Ishikawa (cell line): ENCODE measurements at regions not wholly inside any gene's neighbourhood (a gene's known extent, or its start where the extent isn't known, plus 50 kb on each side); places are given as distances from the start of the nearest gene placed in this dataset.

Source experiments
- CEBPB ChIP-seq: IDR thresholded peaks from 2 replicates; pipeline ENCODE4 v1.6.1; 2012
- EGR1 ChIP-seq: IDR thresholded peaks from 2 replicates; pipeline ENCODE4 v1.6.1; 2012
- EP300 ChIP-seq: IDR thresholded peaks from 2 replicates; pipeline ENCODE4 v1.6.1; 2012; ENCODE audit warnings: borderline replicate concordance
- FOXM1 ChIP-seq: IDR thresholded peaks from 2 replicates; pipeline ENCODE4 v1.6.1; 2012; ENCODE audit warnings: low read depth, borderline replicate concordance
- RAD21 ChIP-seq: IDR thresholded peaks from 2 replicates; pipeline ENCODE4 v1.6.1; 2012; ENCODE audit warnings: low read depth
- TF ChIP-seq, protein P1 (sequence below): IDR thresholded peaks from 2 replicates; pipeline ENCODE4 v1.6.1; 2012; ENCODE audit warnings: low read depth, mild to moderate bottlenecking

DNA sequence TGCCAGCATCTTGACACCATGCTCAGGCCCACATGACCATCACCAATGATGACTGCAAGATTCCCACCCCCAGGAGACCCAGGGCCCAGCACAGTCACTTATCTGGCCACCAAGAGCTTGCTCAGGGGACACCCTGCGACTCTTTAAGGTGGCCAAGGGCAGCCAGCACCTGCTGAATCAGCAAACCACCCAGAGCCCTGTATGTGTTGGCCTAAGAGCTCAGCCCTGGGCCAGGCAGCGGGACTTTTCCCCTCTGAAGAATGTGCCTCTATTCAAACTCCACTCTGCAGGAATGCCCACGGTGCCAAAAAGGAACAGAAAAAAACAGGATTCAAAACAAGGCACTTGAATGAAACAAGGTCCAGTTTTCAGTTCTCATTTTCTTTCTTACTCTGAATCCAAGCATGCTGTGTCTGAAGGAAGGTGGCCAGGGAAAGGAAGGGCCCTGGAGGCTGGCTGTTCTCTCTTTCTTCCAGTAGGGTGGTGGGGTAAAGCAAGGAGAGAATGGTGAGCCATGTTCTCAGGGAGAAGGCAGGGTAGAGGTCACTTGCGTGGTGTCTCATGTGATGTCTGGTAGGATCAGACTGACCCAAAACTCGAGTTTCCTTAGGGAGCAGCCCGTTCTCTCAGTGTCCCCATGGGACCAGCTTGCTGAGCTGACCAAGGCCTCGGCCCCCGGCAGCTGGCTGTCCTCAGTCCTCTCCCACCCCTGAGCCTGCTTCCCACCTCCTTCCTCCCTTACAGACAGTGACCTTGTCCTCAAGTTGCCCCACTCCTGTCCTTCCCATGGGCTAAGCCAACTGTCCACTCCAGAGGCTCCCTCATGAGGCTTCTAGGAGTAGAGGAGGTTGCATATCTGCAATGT is 150.0 kb downstream of the RNF152 start:
- TF ChIP-seq EP300 (no peak), CEBPB (no peak), RAD21 (no peak), FOXM1 (no peak), EGR1 (no peak)
- TF ChIP-seq, protein P1, sequence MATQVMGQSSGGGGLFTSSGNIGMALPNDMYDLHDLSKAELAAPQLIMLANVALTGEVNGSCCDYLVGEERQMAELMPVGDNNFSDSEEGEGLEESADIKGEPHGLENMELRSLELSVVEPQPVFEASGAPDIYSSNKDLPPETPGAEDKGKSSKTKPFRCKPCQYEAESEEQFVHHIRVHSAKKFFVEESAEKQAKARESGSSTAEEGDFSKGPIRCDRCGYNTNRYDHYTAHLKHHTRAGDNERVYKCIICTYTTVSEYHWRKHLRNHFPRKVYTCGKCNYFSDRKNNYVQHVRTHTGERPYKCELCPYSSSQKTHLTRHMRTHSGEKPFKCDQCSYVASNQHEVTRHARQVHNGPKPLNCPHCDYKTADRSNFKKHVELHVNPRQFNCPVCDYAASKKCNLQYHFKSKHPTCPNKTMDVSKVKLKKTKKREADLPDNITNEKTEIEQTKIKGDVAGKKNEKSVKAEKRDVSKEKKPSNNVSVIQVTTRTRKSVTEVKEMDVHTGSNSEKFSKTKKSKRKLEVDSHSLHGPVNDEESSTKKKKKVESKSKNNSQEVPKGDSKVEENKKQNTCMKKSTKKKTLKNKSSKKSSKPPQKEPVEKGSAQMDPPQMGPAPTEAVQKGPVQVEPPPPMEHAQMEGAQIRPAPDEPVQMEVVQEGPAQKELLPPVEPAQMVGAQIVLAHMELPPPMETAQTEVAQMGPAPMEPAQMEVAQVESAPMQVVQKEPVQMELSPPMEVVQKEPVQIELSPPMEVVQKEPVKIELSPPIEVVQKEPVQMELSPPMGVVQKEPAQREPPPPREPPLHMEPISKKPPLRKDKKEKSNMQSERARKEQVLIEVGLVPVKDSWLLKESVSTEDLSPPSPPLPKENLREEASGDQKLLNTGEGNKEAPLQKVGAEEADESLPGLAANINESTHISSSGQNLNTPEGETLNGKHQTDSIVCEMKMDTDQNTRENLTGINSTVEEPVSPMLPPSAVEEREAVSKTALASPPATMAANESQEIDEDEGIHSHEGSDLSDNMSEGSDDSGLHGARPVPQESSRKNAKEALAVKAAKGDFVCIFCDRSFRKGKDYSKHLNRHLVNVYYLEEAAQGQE: no peak
